ELF-1 (cell line): ENCODE measurements at regions not wholly inside any gene's neighbourhood (a gene's known extent, or its start where the extent isn't known, plus 50 kb on each side); places are given as distances from the start of the nearest gene placed in this dataset.
A peak's percentile ranks its signal among the peaks of the same experiment; 100 is the strongest.

Experiments
- DNase-seq: peaks from one replicate; pipeline ENCODE4 v3.0.0-alpha.2; 2016; ENCODE audit warnings: low read depth, low spot score

DNA sequence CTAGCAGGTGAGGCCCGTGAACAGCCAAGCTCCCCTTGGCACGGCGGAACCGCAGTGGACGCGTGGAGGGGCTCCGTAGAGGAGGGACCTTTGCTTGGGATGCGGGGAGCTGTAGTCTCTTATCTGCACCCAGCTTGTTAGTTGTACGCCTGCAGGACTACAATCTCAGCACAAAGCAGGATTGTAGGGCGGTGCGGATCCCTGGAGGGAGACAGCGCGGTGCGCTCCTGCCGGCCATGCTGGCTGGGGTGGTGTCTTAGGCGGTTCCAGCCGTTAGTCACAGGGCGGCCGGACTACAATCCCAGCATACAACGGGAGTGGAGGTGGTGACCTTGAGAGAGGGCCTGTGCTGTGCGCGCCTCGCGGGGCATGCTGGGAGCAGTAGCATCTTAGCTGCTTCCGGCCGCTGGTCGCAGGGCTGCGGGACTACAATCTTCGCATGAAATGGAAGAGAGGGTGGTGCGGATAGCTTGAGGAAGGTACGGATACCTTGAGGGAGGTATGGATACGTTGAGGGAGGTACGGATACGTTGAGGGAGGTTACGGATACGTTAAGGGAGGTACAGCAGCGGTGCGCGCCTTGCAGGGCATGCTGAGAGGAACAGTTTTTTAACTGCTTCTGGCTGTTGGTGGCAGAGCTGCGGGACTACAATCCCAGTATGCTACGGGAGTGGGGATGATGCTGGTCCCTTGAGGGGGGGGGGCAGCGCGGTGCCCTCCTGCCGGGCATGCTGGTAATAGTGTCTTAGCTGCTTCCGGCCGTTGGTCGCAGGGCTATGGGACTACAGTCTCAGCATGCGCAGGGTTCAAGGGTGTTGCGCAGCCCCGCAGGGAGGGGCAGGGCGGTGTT lies 1419.1 kb downstream of the UQCRFS1 start:
- DNase-seq = peak; percentile 95

DNA sequence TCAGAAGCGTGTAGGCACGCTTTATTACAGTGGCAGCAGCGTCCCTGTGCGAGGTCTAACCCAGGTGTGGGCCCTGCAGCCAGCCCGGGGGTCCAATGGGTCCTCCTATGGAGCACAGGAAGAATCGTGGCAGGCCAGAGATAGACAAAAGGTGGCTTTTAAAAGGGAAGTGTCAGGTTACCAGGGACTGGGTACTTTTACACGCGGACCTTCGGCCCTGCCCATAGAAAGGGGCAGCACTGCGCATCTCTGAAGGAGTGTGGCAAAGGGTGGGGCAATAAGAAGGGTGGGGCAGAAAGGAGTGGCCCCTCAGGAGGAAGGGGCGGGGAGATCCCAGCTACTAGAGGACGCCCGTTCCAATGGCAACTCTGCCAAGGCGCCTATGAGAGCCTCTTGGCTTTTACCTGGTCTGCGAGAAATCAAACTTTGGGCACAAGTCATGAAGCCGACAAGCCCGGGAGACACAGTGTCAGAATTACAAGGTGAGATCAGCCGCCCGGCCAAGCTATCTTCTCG lies 1419.8 kb downstream of the UQCRFS1 start:
- peak; percentile 94 for DNase-seq

DNA sequence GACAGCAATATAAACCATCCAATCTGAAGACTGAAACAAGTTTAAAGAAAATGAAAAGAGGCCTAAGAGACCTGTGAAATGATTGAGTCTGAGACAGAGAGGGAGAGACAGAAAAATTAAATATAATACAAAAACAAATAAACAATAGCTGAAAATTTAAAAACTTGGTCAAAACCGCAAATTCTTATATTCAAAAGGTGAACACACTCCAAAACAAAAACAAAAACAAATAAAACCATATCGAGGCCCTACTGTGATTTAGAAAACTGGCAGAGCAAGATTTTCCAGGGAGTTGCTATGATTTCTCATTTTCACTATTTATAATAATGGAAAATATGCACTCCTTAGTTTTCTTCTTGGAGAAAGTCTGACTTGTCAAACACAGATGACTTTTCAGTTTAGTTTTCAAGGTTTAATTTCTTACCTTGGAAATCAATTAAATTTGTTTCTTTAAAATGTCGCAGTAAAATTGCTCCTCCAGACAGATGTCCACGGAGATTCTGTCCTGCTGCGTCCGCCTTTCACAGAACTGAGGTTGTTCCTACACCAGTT lies 1420.3 kb downstream of the UQCRFS1 start:
- no peak for DNase-seq

DNA sequence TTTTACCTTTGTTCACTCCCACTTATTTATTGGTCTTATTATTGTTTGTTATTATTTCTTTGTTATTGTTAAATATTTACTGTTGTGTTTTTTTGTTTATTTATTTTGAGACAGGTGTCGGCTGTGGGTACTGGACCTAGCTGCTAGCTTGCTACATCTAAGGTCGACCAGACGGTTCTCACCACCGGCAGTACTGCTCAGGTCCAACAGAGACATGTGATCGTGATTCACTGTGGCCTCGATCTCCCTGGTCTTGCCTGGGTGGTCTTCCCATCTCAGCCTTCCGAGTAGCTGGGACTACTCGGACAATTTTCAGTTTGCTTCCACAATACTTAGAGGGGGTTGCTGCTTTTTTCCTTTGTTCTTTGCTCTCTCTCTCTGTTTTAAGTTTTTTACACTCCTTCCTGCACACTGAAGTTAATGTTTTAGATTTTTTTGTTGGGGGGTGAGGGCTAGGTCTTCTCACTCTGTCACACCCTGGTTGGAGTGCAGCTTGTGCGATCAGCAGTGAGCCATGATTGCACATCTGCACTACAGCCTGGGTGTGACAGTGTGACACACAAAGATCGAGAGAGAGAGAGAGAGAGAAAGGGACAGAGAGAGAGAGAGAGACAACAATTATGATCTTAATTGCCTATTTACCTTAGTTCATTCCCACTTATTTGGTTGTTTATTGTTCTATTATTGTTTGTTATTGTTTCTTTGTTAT lies 1432.4 kb downstream of the UQCRFS1 start:
- no peak for DNase-seq

- no peak for DNase-seq
Measured at GRCh38 chr19:27779954-27780353, 1433.0 kb downstream of the UQCRFS1 start.

DNA sequence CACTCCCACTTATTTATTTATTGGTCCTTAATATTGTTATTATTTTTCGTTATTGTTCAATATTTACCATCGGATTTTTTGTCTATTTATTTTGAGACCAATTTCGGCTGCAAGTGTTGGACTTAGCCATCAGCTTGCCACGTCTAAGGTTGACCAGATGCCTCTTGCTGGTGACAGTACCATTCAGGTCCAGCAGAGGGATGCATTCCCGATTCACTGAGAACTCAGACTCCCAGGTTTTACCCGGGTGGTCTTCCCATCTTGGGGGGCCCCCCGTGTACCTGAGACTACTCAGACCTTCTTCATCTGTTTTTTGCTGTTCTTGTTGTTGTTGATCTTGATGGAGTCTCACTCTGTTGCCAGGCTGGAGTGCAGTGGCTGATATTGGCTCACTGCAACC lies 1435.2 kb downstream of the UQCRFS1 start:
- DNase-seq = no peak

DNA sequence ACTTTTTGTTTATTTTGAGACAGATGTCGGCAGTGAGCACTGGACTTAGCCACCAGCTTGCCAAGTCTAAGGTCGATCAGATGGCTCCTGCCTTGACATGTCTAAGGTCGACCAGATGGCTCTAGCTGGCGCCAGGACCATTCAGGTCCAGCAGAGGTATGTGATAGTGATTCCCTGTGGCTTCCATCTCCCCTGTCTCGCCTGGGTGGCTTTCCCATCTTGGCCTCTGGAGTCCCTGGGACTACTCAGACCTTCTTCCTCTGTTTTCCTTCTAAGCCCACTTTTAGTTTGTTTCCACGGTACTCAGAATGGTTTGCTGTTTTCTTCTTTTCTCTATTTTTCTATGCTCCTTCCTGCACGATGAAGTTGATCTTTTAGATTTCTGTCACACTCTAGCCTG lies 1435.7 kb downstream of the UQCRFS1 start:
- DNase-seq = no peak

GRCh38 chr19:27776524-27776923 lies 1436.4 kb downstream of the UQCRFS1 start:
- DNase-seq = no peak

DNA sequence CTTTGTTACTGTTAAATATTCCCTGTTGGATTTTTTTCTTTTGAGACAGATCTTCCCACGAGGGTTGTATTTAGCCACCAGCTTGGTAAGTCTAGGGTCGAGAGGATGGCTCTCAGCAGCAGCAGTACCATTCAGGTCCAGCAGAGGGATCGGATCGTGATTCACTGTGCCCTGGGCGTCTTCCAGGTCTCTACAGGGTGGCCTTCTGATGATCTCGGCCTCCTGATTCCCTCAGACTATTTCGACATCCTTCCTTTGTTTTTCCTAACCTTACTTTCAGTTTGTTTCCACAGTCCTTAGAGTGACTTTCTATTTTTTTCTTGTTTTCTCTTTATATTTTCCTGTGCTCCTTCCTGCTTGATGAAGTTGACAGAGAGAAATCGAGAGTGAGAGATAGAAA lies 1436.9 kb downstream of the UQCRFS1 start:
- peak; percentile 39 for DNase-seq

GRCh38 chr19:27775395-27775794 lies 1437.6 kb downstream of the UQCRFS1 start:
- no peak for DNase-seq

GRCh38 chr19:27774827-27775226 lies 1438.1 kb downstream of the UQCRFS1 start:
- DNase-seq = peak; percentile 25

DNA sequence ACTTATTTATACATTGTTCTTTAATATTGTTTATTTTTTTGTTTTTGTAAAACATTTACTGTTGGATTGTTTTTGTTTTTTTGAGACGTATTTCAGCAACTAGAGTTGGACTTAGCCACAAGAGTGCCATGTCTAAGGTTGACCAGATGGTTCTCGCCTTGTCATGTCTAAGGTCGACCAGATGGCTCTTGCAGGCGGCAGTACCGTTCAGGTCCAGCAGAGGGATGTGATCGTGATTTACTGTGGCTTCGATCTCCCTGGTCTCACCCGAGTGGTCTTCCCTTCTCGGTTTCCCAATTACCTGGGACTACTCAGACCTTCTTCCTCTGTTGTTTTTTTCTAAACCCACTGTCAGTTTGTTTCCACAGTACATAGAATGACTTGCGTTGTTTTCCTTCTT lies 1438.6 kb downstream of the UQCRFS1 start:
- peak; percentile 21 for DNase-seq

DNA sequence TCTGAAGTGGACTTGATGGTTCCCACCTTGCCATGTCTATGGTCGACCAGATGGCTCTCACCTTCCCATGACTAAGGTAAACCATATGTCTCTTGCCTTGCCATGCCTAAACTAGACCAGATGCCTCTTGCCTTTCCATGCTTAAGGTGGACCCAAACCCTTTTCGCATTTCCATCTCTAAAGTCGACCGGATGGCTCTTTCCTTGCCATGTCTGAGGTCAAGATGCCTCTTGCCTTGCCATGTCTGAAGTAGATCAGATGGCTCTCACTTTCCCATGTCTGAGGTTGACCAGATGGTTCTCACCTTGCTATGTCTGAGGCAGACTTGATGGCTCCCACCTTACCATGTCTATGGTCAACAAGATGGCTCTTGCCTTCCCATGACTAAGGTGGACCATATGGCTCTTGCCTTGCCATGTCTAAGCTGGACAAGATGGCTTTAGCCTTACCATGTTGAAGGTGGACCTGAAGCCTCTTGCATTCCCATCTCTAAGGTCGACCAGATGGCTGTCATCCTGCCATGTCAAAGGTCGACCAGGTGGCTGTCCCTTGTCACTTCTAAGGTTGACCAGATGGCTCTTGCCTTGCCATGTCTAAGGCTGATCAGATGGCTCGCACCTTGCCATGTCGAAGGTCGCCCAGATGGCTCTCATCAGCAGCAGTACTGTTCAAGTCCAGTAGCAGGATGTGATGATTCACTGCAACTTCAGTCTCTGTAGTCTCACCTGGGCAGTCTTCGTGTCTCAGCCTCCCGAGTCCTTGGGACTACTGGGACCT lies 1439.4 kb downstream of the UQCRFS1 start:
- no peak for DNase-seq

DNA sequence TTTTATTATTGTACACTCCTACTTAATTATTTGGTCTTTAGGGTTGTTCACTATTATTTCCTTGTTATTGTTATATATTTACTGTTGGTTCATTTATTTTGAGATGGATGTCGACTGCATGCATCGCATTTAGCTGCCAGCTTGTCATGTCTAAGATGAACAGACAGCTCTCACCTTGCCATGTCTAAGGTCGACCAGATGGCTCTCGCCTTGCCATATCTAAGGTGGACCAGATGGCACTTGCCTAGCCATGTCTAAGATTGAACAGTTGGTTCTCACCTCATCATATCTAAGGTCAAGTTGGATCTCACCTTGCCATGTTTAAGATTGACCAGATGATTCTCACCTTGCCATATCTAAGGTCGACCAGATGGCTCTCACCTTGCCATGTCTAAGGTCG lies 1440.9 kb downstream of the UQCRFS1 start:
- no peak for DNase-seq

GRCh38 chr19:27770095-27770494 lies 1442.9 kb downstream of the UQCRFS1 start:
- DNase-seq = no peak

GRCh38 chr19:27767234-27767633 lies 1445.7 kb downstream of the UQCRFS1 start:
- DNase-seq = no peak

DNA sequence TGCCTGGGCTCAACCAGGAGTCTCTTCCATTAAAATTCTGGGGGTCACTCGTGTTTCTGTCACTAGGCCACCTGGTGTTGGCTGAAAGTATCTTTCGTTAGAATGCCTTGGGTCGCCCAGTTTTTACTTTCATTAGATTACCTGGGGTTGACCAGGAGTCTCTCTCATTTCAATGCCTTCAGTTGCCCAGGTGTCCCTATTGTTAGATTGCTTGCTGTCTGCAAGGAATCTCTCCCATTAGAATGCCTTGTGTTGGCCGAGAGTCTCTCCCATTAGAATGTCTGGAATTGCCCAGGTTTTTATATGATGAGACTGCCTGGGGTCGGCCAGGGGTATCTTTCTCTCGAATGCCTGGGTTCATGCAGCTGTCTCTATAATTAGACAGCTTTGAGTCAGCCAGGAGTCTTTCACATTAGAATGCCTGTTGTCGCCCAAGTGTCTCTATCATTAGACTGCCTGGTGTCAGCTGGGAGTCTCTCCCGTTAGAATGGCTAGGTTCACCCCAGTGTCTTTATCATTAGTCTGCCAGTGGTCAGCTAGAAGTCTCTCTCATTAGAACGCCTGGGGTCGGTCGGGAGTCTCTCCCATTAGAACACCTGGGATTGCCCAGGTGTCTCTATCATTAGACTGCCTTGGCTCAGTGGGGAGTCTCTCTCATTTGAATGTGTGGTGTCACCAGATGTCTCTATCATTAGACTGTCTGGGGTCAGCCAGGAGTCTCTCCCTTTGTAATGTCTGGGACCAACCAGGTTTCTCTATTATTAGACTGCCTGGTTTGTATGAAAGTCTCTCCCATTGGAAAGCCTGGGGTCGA lies 1446.8 kb downstream of the UQCRFS1 start:
- no peak for DNase-seq

- DNase-seq = no peak
Measured at GRCh38 chr19:27765397-27765796, 1447.6 kb downstream of the UQCRFS1 start.

GRCh38 chr19:27764186-27764804 lies 1448.7 kb downstream of the UQCRFS1 start:
- DNase-seq = no peak

DNA sequence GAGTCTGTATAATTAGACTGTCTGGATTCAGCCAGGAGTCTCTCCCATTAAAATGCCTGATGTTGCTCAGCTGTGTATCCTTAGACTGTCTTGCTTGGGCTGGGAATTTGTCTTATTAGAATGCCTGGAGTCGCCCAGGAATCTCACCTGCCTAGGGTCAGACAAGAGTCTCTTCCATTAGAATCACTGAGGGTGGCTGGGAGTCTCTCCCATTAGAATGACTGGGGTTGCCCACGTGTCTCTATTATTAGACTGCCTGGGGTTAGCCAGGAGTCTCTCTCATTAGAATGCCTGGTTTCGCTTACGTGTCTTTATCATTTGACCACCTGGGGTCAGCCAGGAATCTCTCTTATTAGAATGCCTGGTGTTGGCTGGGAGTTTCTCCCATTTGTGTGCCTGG lies 1450.0 kb downstream of the UQCRFS1 start:
- DNase-seq = no peak
